ENCODE measurements at regions not wholly inside any gene's neighbourhood (a gene's known extent, or its start where the extent isn't known, plus 50 kb on each side); places are given as distances from the start of the nearest gene placed in this dataset.

GRCh38 chr7:19262826-19263225, 117.6 kb upstream of the FERD3L start:
- H3K4me1 ChIP-seq (ENCODE audit: control insufficient read depth in 3 of 3, insufficient read depth in 2 of 3, low read depth in 1 of 3, low read length in 2 of 3) = no peaks in the 10 kb centered on the region
- FAIRE-seq (no peak), DNase-seq (no peak)
- WGBS, 3 donors = 66 to 77% (median 67%) methylated on average over 2 of the region's 2 CpGs
- H3K36me3 ChIP-seq (ENCODE audit: control insufficient read depth in 3 of 3, insufficient read depth in 2 of 3, low read depth in 1 of 3, low read length in 3 of 3) = no peaks in the 10 kb centered on the region
- H3K27me3 ChIP-seq (ENCODE audit: control insufficient read depth in 3 of 3, insufficient read depth in 3 of 3, low read length in 3 of 3) = no peaks in the 10 kb centered on the region
- no peaks in the 10 kb centered on the region for H3K9me3 ChIP-seq (ENCODE audit: control insufficient read depth in 2 of 2, insufficient read depth in 1 of 2, low read depth in 1 of 2, low read length in 1 of 2)
- H3K27ac ChIP-seq (ENCODE audit: low read depth in 1 of 3, low read length in 2 of 3) = no peak overlapping the region
- H3K4me3 ChIP-seq (ENCODE audit: low read depth in 1 of 3, low read length in 3 of 3) = no peak overlapping the region

DNA sequence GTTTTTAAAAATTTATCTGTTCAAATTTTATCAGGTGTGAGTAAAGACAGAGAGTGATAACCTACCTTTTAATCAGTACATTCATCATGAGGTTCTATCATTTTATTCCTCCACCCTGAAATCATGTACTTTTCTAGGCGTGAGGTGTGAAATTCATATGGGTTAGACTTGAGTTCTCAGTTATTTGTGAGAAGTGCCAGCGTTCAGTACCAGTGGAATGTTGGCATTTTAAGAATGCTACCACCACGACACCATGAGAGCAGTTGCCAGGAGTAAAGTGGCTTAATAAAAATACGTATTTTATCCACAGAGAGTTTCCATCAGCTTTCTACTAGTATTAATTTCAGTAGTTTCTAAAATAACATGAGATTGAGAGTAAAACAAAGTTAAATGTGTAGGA, 104.1 kb upstream of the FERD3L start:
- Histone ChIP-seq H3K27ac (ENCODE audit: low read depth in 1 of 3, low read length in 2 of 3) (no peak overlapping the region), H3K9me3 (ENCODE audit: control insufficient read depth in 2 of 2, insufficient read depth in 1 of 2, low read depth in 1 of 2, low read length in 1 of 2) (peaks cover 0 to 3% of the 10 kb centered on the region in 2 donors), H3K4me1 (ENCODE audit: control insufficient read depth in 3 of 3, insufficient read depth in 2 of 3, low read depth in 1 of 3, low read length in 2 of 3) (no peaks in the 10 kb centered on the region), H3K36me3 (ENCODE audit: control insufficient read depth in 3 of 3, insufficient read depth in 2 of 3, low read depth in 1 of 3, low read length in 3 of 3) (no peaks in the 10 kb centered on the region), H3K27me3 (ENCODE audit: control insufficient read depth in 3 of 3, insufficient read depth in 3 of 3, low read length in 3 of 3) (no peaks in the 10 kb centered on the region), H3K4me3 (ENCODE audit: low read depth in 1 of 3, low read length in 3 of 3) (no peak overlapping the region)
- FAIRE-seq (no peak), DNase-seq (no peak)
- WGBS, 3 donors = 70 to 73% (median 71%) methylated on average over 4 of the region's 4 CpGs

DNA sequence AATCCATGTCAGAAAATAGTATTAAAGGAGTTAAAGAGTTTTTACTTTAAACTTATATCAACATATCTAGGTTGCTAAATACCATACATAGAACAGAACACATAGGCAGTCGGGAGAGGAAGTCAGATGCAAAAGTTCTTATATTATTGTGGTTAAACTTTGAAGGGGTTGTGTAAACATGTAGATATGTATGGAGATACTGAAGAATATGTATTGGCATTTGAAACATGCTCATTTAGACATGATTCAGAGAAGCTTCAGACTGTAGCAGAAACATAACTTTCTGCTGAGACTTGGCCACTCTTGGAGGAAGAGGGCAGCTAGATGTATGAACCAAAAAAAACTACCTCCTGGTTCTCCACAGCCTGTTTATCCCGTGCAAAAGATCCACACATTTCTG, 103.5 kb upstream of the FERD3L start:
- Histone ChIP-seq H3K9me3 (ENCODE audit: control insufficient read depth in 2 of 2, insufficient read depth in 1 of 2, low read depth in 1 of 2, low read length in 1 of 2) (peaks cover 0 to 3% of the 10 kb centered on the region in 2 donors), H3K27ac (ENCODE audit: low read depth in 1 of 3, low read length in 2 of 3) (no peak overlapping the region), H3K27me3 (ENCODE audit: control insufficient read depth in 3 of 3, insufficient read depth in 3 of 3, low read length in 3 of 3) (no peaks in the 10 kb centered on the region), H3K36me3 (ENCODE audit: control insufficient read depth in 3 of 3, insufficient read depth in 2 of 3, low read depth in 1 of 3, low read length in 3 of 3) (no peaks in the 10 kb centered on the region), H3K4me3 (ENCODE audit: low read depth in 1 of 3, low read length in 3 of 3) (no peak overlapping the region), H3K4me1 (ENCODE audit: control insufficient read depth in 3 of 3, insufficient read depth in 2 of 3, low read depth in 1 of 3, low read length in 2 of 3) (no peaks in the 10 kb centered on the region)
- DNase-seq (no peak), FAIRE-seq (no peak)
- 42 to 51% (median 44%) methylated on average over 2 of the region's 2 CpGs for WGBS, 3 donors

GRCh38 chr7:19248115-19248514, 102.9 kb upstream of the FERD3L start:
- Histone ChIP-seq H3K4me3 (ENCODE audit: low read depth in 1 of 3, low read length in 3 of 3) (no peak overlapping the region), H3K4me1 (ENCODE audit: control insufficient read depth in 3 of 3, insufficient read depth in 2 of 3, low read depth in 1 of 3, low read length in 2 of 3) (no peaks in the 10 kb centered on the region), H3K27me3 (ENCODE audit: control insufficient read depth in 3 of 3, insufficient read depth in 3 of 3, low read length in 3 of 3) (no peaks in the 10 kb centered on the region), H3K27ac (ENCODE audit: low read depth in 1 of 3, low read length in 2 of 3) (no peak overlapping the region), H3K36me3 (ENCODE audit: control insufficient read depth in 3 of 3, insufficient read depth in 2 of 3, low read depth in 1 of 3, low read length in 3 of 3) (no peaks in the 10 kb centered on the region), H3K9me3 (ENCODE audit: control insufficient read depth in 2 of 2, insufficient read depth in 1 of 2, low read depth in 1 of 2, low read length in 1 of 2) (peaks cover 0 to 3% of the 10 kb centered on the region in 2 donors)
- WGBS, 3 donors = 91 to 94% (median 92%) methylated on average over 2 of the region's 2 CpGs
- no peak for DNase-seq
- no peak for FAIRE-seq

- H3K27me3 ChIP-seq (ENCODE audit: control insufficient read depth in 3 of 3, insufficient read depth in 3 of 3, low read length in 3 of 3) = no peaks in the 10 kb centered on the region
- no peak for FAIRE-seq
- H3K4me1 ChIP-seq (ENCODE audit: control insufficient read depth in 3 of 3, insufficient read depth in 2 of 3, low read depth in 1 of 3, low read length in 2 of 3) = no peaks in the 10 kb centered on the region
- no peaks in the 10 kb centered on the region for H3K36me3 ChIP-seq (ENCODE audit: control insufficient read depth in 3 of 3, insufficient read depth in 2 of 3, low read depth in 1 of 3, low read length in 3 of 3)
- H3K9me3 ChIP-seq (ENCODE audit: control insufficient read depth in 2 of 2, insufficient read depth in 1 of 2, low read depth in 1 of 2, low read length in 1 of 2) = peaks cover 0 to 11% of the 10 kb centered on the region in 2 donors
- H3K27ac ChIP-seq (ENCODE audit: low read depth in 1 of 3, low read length in 2 of 3) = no peak overlapping the region
- no peak overlapping the region for H3K4me3 ChIP-seq (ENCODE audit: low read depth in 1 of 3, low read length in 3 of 3)
- DNase-seq = no peak
- 94 to 98% (median 95%) methylated on average over 1 of the region's 1 CpG for WGBS, 3 donors
Observed at GRCh38 chr7:19247017-19247416, 101.8 kb upstream of the FERD3L start.

DNA sequence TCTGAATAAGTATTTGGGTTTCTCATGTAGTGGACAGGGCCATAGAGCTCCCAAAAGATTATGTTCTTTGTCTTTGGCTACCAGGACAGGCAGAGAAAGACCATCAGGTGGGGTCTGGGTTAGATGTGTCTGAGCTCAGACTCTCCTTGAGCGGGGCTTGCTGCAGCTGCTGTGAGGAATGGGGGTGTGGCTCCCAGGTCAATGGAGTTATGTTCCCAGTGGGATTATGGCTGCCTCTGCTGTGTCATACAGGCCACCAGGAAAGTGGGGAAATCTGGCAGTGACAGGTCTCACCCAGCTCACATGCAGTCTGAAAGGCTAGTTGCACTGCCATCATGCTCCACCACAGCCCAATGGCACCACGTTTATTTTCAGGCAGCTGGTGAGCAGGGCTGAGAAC, 97.0 kb upstream of the FERD3L start:
- no peak overlapping the region for H3K4me3 ChIP-seq (ENCODE audit: low read depth in 1 of 3, low read length in 3 of 3)
- no peak overlapping the region for H3K27ac ChIP-seq (ENCODE audit: low read depth in 1 of 3, low read length in 2 of 3)
- FAIRE-seq = no peak
- no peaks in the 10 kb centered on the region for H3K36me3 ChIP-seq (ENCODE audit: control insufficient read depth in 3 of 3, insufficient read depth in 2 of 3, low read depth in 1 of 3, low read length in 3 of 3)
- H3K27me3 ChIP-seq (ENCODE audit: control insufficient read depth in 3 of 3, insufficient read depth in 3 of 3, low read length in 3 of 3) = no peaks in the 10 kb centered on the region
- peaks cover 0 to 21% of the 10 kb centered on the region in 2 donors for H3K9me3 ChIP-seq (ENCODE audit: control insufficient read depth in 2 of 2, insufficient read depth in 1 of 2, low read depth in 1 of 2, low read length in 1 of 2)
- H3K4me1 ChIP-seq (ENCODE audit: control insufficient read depth in 3 of 3, insufficient read depth in 2 of 3, low read depth in 1 of 3, low read length in 2 of 3) = no peaks in the 10 kb centered on the region
- DNase-seq = no peak
- 58 to 76% (median 63%) methylated on average over 2 of the region's 2 CpGs for WGBS, 3 donors

DNA sequence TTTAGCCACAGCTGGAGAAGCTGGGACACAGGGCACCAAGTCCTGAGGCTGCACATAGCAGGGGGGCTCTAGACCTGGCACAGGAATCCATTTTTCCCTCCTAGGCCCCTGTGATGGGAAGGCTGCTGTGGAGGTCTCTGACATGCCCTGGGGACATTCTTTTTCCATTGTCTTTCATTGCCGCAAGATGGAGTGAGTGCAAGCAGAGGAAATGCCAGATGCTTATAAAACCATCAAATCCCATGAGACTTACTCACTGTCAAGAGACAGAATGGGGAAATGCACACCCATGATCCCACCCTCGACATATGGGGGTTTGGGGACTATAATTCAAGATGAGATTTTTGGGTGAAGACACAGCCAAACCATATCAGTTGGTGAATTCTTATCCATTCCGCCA, 94.7 kb upstream of the FERD3L start:
- no peaks in the 10 kb centered on the region for H3K27me3 ChIP-seq (ENCODE audit: control insufficient read depth in 3 of 3, insufficient read depth in 3 of 3, low read length in 3 of 3)
- DNase-seq = no peak
- H3K4me1 ChIP-seq (ENCODE audit: control insufficient read depth in 3 of 3, insufficient read depth in 2 of 3, low read depth in 1 of 3, low read length in 2 of 3) = no peaks in the 10 kb centered on the region
- WGBS, 3 donors = 75 to 82% (median 81%) methylated on average over 3 of the region's 3 CpGs
- H3K27ac ChIP-seq (ENCODE audit: low read depth in 1 of 3, low read length in 2 of 3) = no peak overlapping the region
- H3K36me3 ChIP-seq (ENCODE audit: control insufficient read depth in 3 of 3, insufficient read depth in 2 of 3, low read depth in 1 of 3, low read length in 3 of 3) = no peaks in the 10 kb centered on the region
- H3K9me3 ChIP-seq (ENCODE audit: control insufficient read depth in 2 of 2, insufficient read depth in 1 of 2, low read depth in 1 of 2, low read length in 1 of 2) = peaks cover 0 to 18% of the 10 kb centered on the region in 2 donors
- FAIRE-seq = no peak
- no peak overlapping the region for H3K4me3 ChIP-seq (ENCODE audit: low read depth in 1 of 3, low read length in 3 of 3)

DNA sequence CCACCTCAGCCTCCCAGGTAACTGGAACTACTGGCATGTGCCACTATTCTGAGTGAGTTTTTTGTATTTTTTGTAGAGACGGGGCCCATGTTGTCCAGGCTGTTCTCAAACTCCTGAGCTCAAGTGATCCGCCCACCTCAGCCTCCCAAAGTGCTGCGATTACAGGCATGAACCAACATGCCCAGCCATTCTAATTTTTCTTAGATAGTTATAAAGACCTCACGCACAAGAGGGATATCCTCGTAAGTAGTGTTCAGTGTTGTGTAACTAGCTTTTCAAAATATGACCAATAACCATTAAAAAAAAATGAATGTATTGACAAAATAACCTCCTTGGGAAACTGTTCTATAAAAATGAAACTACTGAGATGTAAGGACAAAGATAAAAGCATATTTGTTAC, 90.5 kb upstream of the FERD3L start:
- DNase-seq = no peak
- H3K4me1 ChIP-seq (ENCODE audit: control insufficient read depth in 3 of 3, insufficient read depth in 2 of 3, low read depth in 1 of 3, low read length in 2 of 3) = no peaks in the 10 kb centered on the region
- no peak overlapping the region for H3K27ac ChIP-seq (ENCODE audit: low read depth in 1 of 3, low read length in 2 of 3)
- H3K36me3 ChIP-seq (ENCODE audit: control insufficient read depth in 3 of 3, insufficient read depth in 2 of 3, low read depth in 1 of 3, low read length in 3 of 3) = no peaks in the 10 kb centered on the region
- no peak overlapping the region for H3K4me3 ChIP-seq (ENCODE audit: low read depth in 1 of 3, low read length in 3 of 3)
- no peaks in the 10 kb centered on the region for H3K27me3 ChIP-seq (ENCODE audit: control insufficient read depth in 3 of 3, insufficient read depth in 3 of 3, low read length in 3 of 3)
- WGBS, 3 donors = 86 to 91% (median 89%) methylated on average over 5 of the region's 5 CpGs
- FAIRE-seq = no peak
- peaks cover 0 to 7% of the 10 kb centered on the region in 2 donors for H3K9me3 ChIP-seq (ENCODE audit: control insufficient read depth in 2 of 2, insufficient read depth in 1 of 2, low read depth in 1 of 2, low read length in 1 of 2)

GRCh38 chr7:19224951-19225350, 79.7 kb upstream of the FERD3L start:
- Histone ChIP-seq H3K36me3 (ENCODE audit: control insufficient read depth in 3 of 3, insufficient read depth in 2 of 3, low read depth in 1 of 3, low read length in 3 of 3) (no peaks in the 10 kb centered on the region), H3K27ac (ENCODE audit: low read depth in 1 of 3, low read length in 2 of 3) (no peak overlapping the region), H3K27me3 (ENCODE audit: control insufficient read depth in 3 of 3, insufficient read depth in 3 of 3, low read length in 3 of 3) (no peaks in the 10 kb centered on the region), H3K4me1 (ENCODE audit: control insufficient read depth in 3 of 3, insufficient read depth in 2 of 3, low read depth in 1 of 3, low read length in 2 of 3) (no peaks in the 10 kb centered on the region), H3K4me3 (ENCODE audit: low read depth in 1 of 3, low read length in 3 of 3) (no peak overlapping the region), H3K9me3 (ENCODE audit: control insufficient read depth in 2 of 2, insufficient read depth in 1 of 2, low read depth in 1 of 2, low read length in 1 of 2) (peaks cover 1 to 10% of the 10 kb centered on the region in 2 donors)
- WGBS, 3 donors = 69 to 73% (median 73%) methylated on average over 2 of the region's 2 CpGs
- DNase-seq (no peak), FAIRE-seq (no peak)
